DOHH2 (cell line): ENCODE measurements at regions not wholly inside any gene's neighbourhood (a gene's known extent, or its start where the extent isn't known, plus 50 kb on each side); places are given as distances from the start of the nearest gene placed in this dataset.

Experiments
- H3F3A ChIP-seq: fragments of 200-600 bp; sonication (generic), shearing (Covaris generic); 2 replicates; pipeline ENCODE4 v1.6.0; 2016; ENCODE audit warnings: antibody characterized with exemption, mild to moderate bottlenecking; ENCODE audit not compliant: control insufficient read depth, insufficient read depth
- H3K27ac ChIP-seq: fragments of 200-600 bp; sonication (generic); 2 replicates; pipeline ENCODE4 v1.5.1; 2014; ENCODE audit warnings: low read depth, mild to moderate bottlenecking, low read length, moderate library complexity
- H3K27me3 ChIP-seq: fragments of 200-600 bp; sonication (generic); 2 replicates; pipeline ENCODE4 v1.6.1; 2014; ENCODE audit warnings: mild to moderate bottlenecking, low read length, mixed read lengths; ENCODE audit not compliant: control insufficient read depth
- H3K36me3 ChIP-seq: fragments of 200-600 bp; sonication (generic); 2 replicates; pipeline ENCODE4 v1.6.1; 2014; ENCODE audit warnings: mild to moderate bottlenecking, low read length, moderate library complexity, mixed read lengths; ENCODE audit not compliant: control insufficient read depth
- H3K4me1 ChIP-seq: fragments of 200-600 bp; sonication (generic); 2 replicates; pipeline ENCODE4 v1.6.1; 2014; ENCODE audit warnings: mild to moderate bottlenecking, low read length, mixed read lengths; ENCODE audit not compliant: control insufficient read depth
- H3K4me2 ChIP-seq: fragments of 200-600 bp; sonication (generic); 2 replicates; pipeline ENCODE4 v1.6.0; 2014; ENCODE audit warnings: mild to moderate bottlenecking, low read length, moderate library complexity
- H3K4me3 ChIP-seq: fragments of 200-600 bp; sonication (generic); 2 replicates; pipeline ENCODE4 v1.5.1; 2014; ENCODE audit warnings: mild to moderate bottlenecking, low read length, mixed read lengths
- H3K79me2 ChIP-seq: fragments of 200-600 bp; sonication (generic); 2 replicates; pipeline ENCODE4 v1.6.1; 2014; ENCODE audit warnings: mild to moderate bottlenecking, low read length, mixed read lengths; ENCODE audit not compliant: control insufficient read depth
- H3K9me2 ChIP-seq: fragments of 200-600 bp; sonication (generic); replicated peaks from 2 replicates; pipeline ENCODE4 v1.6.1; 2014; ENCODE audit warnings: mild to moderate bottlenecking, low read length, mixed read lengths; ENCODE audit not compliant: control insufficient read depth
- H3K9me3 ChIP-seq: fragments of 200-600 bp; sonication (generic); 2 replicates; pipeline ENCODE4 v1.6.1; 2014; ENCODE audit warnings: antibody characterized with exemption, low read length, mixed read lengths; ENCODE audit not compliant: control insufficient read depth, insufficient read depth
- H4K20me1 ChIP-seq: fragments of 200-600 bp; sonication (generic); 2 replicates; pipeline ENCODE4 v1.6.0; 2014; ENCODE audit warnings: low read depth, mild to moderate bottlenecking, antibody characterized with exemption, low read length, moderate library complexity; ENCODE audit not compliant: control insufficient read depth, insufficient read depth
- CTCF ChIP-seq: fragments of 200-600 bp; sonication (generic); IDR thresholded peaks from one replicate; pipeline ENCODE4 v1.5.1; 2014; ENCODE audit warnings: antibody characterized with exemption, mild to moderate bottlenecking, low read depth, low read length; ENCODE audit not compliant: poor library complexity, severe bottlenecking
- EZH2phosphoT487 ChIP-seq: fragments of 200-600 bp; sonication (generic); IDR thresholded peaks from 2 replicates; pipeline ENCODE4 v1.6.1; 2017; ENCODE audit warnings: borderline replicate concordance, mild to moderate bottlenecking, antibody characterized with exemption, low read length, moderate library complexity, mixed read lengths

- Histone ChIP-seq H3K4me3 (no peak overlapping the region), H3K9me3 (no peaks in the 10 kb centered on the region), H3K36me3 (no peaks in the 10 kb centered on the region), H3K4me1 (no peaks in the 10 kb centered on the region), H3K27ac (no peak overlapping the region), H3K9me2 (no peaks in the 10 kb centered on the region), H4K20me1 (no peaks in the 10 kb centered on the region), H3K27me3 (peaks cover 48% of the 10 kb centered on the region), H3K4me2 (no peak overlapping the region), H3F3A (no peaks in the 10 kb centered on the region), H3K79me2 (no peaks in the 10 kb centered on the region)
- TF ChIP-seq EZH2phosphoT487, result no peak
- TF ChIP-seq CTCF, result no peak
These were observed 78.3 kb downstream of the RAMP3 start for GRCh38 chr7:45235905-45236304.

GRCh38 chr7:45236666-45237065, 79.1 kb downstream of the RAMP3 start:
- no peak overlapping the region for H3K4me2 ChIP-seq
- H3K27me3 ChIP-seq, result peaks cover 42% of the 10 kb centered on the region
- H3K27ac ChIP-seq, result no peak overlapping the region
- H3F3A ChIP-seq, result no peaks in the 10 kb centered on the region
- no peak overlapping the region for H3K4me3 ChIP-seq
- H4K20me1 ChIP-seq, result no peaks in the 10 kb centered on the region
- H3K36me3 ChIP-seq, result no peaks in the 10 kb centered on the region
- no peaks in the 10 kb centered on the region for H3K4me1 ChIP-seq
- no peaks in the 10 kb centered on the region for H3K79me2 ChIP-seq
- no peaks in the 10 kb centered on the region for H3K9me2 ChIP-seq
- TF ChIP-seq CTCF (no peak), EZH2phosphoT487 (no peak)
- no peaks in the 10 kb centered on the region for H3K9me3 ChIP-seq

- H3F3A ChIP-seq, result no peaks in the 10 kb centered on the region
- no peak overlapping the region for H3K4me2 ChIP-seq
- no peak for TF ChIP-seq EZH2phosphoT487
- no peak for TF ChIP-seq CTCF
- no peaks in the 10 kb centered on the region for H3K79me2 ChIP-seq
- no peak overlapping the region for H3K27ac ChIP-seq
- H3K9me2 ChIP-seq, result no peaks in the 10 kb centered on the region
- H3K27me3 ChIP-seq, result peaks cover 35% of the 10 kb centered on the region
- H3K4me1 ChIP-seq, result no peaks in the 10 kb centered on the region
- no peaks in the 10 kb centered on the region for H4K20me1 ChIP-seq
- H3K36me3 ChIP-seq, result no peaks in the 10 kb centered on the region
- no peak overlapping the region for H3K4me3 ChIP-seq
- no peaks in the 10 kb centered on the region for H3K9me3 ChIP-seq
These were observed 80.3 kb downstream of the RAMP3 start for GRCh38 chr7:45237788-45238461.
